WTC11 (cell line): ENCODE measurements at regions not wholly inside any gene's neighbourhood (a gene's known extent, or its start where the extent isn't known, plus 50 kb on each side); places are given as distances from the start of the nearest gene placed in this dataset.

Experiments
- ATAC-seq: fragments of 200-7000 bp; cut with Tn5 transposase; 2 replicates; pipeline ENCODE4 v1.10.0; 2021; ENCODE audit warnings: mild to moderate bottlenecking, moderate library complexity
- CTCF ChIA-PET: fragments of 300-600 bp; sonication (Branson Sonifier 250); formaldehyde crosslinking; loops from one replicate; lab custom pipeline; 2021; ENCODE audit warnings: antibody characterized with exemption; lab: Charles Lee
- POLR2A ChIA-PET: fragments of 350-600 bp; sonication (Branson Sonifier 250); formaldehyde crosslinking; loops from one replicate; lab custom pipeline; 2021; ENCODE audit warnings: antibody characterized with exemption; lab: Charles Lee
- DNase-seq: peaks from one replicate; pipeline ENCODE4 v3.0.0; 2021; ENCODE audit warnings: low spot score
- H3K27ac Mint-ChIP-seq: 2 replicates; pipeline ENCODE4 v1.8.0; 2021; ENCODE audit warnings: mixed read lengths
- H3K27me3 Mint-ChIP-seq: 2 replicates; pipeline ENCODE4 v1.8.0; 2021; ENCODE audit warnings: low read depth, mild to moderate bottlenecking, moderate library complexity, mixed read lengths
- H3K36me3 Mint-ChIP-seq: 2 replicates; pipeline ENCODE4 v1.8.0; 2021; ENCODE audit warnings: mixed read lengths
- H3K4me1 Mint-ChIP-seq: 2 replicates; pipeline ENCODE4 v1.8.0; 2022; ENCODE audit warnings: mixed read lengths
- H3K4me3 Mint-ChIP-seq: 2 replicates; pipeline ENCODE4 v1.8.0; 2021; ENCODE audit warnings: mild to moderate bottlenecking, moderate library complexity, mixed read lengths
- H3K9me3 Mint-ChIP-seq: 2 replicates; pipeline ENCODE4 v1.8.0; 2021; ENCODE audit warnings: mixed read lengths
- CBFB ChIP-seq: sonication (generic); formaldehyde crosslinking; IDR thresholded peaks from 2 replicates; pipeline ENCODE4 v1.8.1; 2022; ENCODE audit warnings: mild to moderate bottlenecking, low read depth, missing genetic modification reagents
- E2F5 ChIP-seq: sonication (generic); formaldehyde crosslinking; IDR thresholded peaks from 2 replicates; pipeline ENCODE4 v1.8.1; 2022; ENCODE audit warnings: mild to moderate bottlenecking, moderate library complexity, missing genetic modification reagents
- ELF4 ChIP-seq: sonication (generic); formaldehyde crosslinking; IDR thresholded peaks from 2 replicates; pipeline ENCODE4 v1.8.1; 2022; ENCODE audit warnings: low read depth, mild to moderate bottlenecking, moderate library complexity, missing genetic modification reagents
- FOXP1 ChIP-seq: sonication (generic); formaldehyde crosslinking; IDR thresholded peaks from 2 replicates; pipeline ENCODE4 v1.8.0; 2022; ENCODE audit warnings: missing genetic modification reagents, mild to moderate bottlenecking, moderate library complexity, borderline replicate concordance
- GABPB1 ChIP-seq: sonication (generic); formaldehyde crosslinking; IDR thresholded peaks from 2 replicates; pipeline ENCODE4 v1.8.1; 2023; ENCODE audit warnings: mild to moderate bottlenecking, missing genetic modification reagents
- GTF2I ChIP-seq: fragments of 250-450 bp; sonication (Bioruptor Pico); conservative IDR thresholded peaks from 2 replicates; pipeline ENCODE4 v1.4.0; 2021; ENCODE audit warnings: mild to moderate bottlenecking
- IRF1 ChIP-seq: sonication (generic); formaldehyde crosslinking; IDR thresholded peaks from 2 replicates; pipeline ENCODE4 v1.8.0; 2023; ENCODE audit warnings: missing genetic modification reagents
- IRF2 ChIP-seq: sonication (generic); formaldehyde crosslinking; IDR thresholded peaks from 2 replicates; pipeline ENCODE4 v1.8.0; 2022; ENCODE audit warnings: low read depth, missing genetic modification reagents, borderline replicate concordance
- MYBL2 ChIP-seq: sonication (generic); formaldehyde crosslinking; IDR thresholded peaks from 2 replicates; pipeline ENCODE4 v1.8.1; 2023; ENCODE audit warnings: mild to moderate bottlenecking, moderate library complexity, missing genetic modification reagents
- NR2C2 ChIP-seq: sonication (generic); formaldehyde crosslinking; IDR thresholded peaks from 2 replicates; pipeline ENCODE4 v1.8.0; 2022; ENCODE audit warnings: mild to moderate bottlenecking, missing genetic modification reagents
- PRRX2 ChIP-seq: fragments of 250-450 bp; sonication (Bioruptor Pico); IDR thresholded peaks from 2 replicates; pipeline ENCODE4 v1.8.0; 2021; ENCODE audit warnings: mild to moderate bottlenecking
- TCF7 ChIP-seq: sonication (generic); formaldehyde crosslinking; IDR thresholded peaks from 2 replicates; pipeline ENCODE4 v1.8.0; 2022; ENCODE audit warnings: mild to moderate bottlenecking, low read depth, missing genetic modification reagents, moderate library complexity
- ZNF232 ChIP-seq: sonication (generic); formaldehyde crosslinking; IDR thresholded peaks from 2 replicates; pipeline ENCODE4 v1.8.0; 2022; ENCODE audit warnings: mild to moderate bottlenecking, missing genetic modification reagents
- TF ChIP-seq, protein P1 (sequence below): sonication (generic); formaldehyde crosslinking; IDR thresholded peaks from 2 replicates; pipeline ENCODE4 v1.8.0; 2023; ENCODE audit warnings: mild to moderate bottlenecking, missing genetic modification reagents
- TF ChIP-seq, protein P2 (sequence below): sonication (generic); formaldehyde crosslinking; IDR thresholded peaks from 2 replicates; pipeline ENCODE4 v1.8.0; 2023; ENCODE audit warnings: missing genetic modification reagents, mild to moderate bottlenecking, borderline replicate concordance

DNA sequence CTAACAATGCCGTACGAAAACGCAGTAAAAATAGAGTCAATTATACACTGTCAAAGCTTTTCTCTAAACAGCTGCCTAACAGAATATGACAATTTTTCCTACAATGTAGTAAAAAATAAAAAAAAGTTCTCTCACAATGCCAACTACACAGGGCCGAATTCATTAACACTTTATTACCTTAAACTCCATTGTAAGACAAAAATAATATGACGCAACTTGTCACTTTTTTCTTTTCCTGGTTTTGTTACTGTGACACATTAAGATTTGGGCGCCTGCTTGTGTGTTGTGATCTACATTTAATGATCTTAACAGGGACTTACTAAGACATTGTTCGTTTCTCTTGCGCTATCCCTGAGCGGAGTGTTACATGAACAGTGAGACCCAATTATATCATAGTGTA lies 204.1 kb downstream of the INSC start:
- H3K27me3 Mint-ChIP-seq = no peaks in the 10 kb centered on the region
- no peak for ATAC-seq
- no peak overlapping the region for H3K27ac Mint-ChIP-seq
- no peak overlapping the region for H3K4me3 Mint-ChIP-seq
- CTCF ChIA-PET = no interaction called here
- no peaks in the 10 kb centered on the region for H3K36me3 Mint-ChIP-seq
- TF ChIP-seq E2F5 = no peak
- TF ChIP-seq GTF2I = no peak
- TF ChIP-seq, protein P1, sequence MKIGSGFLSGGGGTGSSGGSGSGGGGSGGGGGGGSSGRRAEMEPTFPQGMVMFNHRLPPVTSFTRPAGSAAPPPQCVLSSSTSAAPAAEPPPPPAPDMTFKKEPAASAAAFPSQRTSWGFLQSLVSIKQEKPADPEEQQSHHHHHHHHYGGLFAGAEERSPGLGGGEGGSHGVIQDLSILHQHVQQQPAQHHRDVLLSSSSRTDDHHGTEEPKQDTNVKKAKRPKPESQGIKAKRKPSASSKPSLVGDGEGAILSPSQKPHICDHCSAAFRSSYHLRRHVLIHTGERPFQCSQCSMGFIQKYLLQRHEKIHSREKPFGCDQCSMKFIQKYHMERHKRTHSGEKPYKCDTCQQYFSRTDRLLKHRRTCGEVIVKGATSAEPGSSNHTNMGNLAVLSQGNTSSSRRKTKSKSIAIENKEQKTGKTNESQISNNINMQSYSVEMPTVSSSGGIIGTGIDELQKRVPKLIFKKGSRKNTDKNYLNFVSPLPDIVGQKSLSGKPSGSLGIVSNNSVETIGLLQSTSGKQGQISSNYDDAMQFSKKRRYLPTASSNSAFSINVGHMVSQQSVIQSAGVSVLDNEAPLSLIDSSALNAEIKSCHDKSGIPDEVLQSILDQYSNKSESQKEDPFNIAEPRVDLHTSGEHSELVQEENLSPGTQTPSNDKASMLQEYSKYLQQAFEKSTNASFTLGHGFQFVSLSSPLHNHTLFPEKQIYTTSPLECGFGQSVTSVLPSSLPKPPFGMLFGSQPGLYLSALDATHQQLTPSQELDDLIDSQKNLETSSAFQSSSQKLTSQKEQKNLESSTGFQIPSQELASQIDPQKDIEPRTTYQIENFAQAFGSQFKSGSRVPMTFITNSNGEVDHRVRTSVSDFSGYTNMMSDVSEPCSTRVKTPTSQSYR (CRISPR knock-in tag) = no peak
- no peak for TF ChIP-seq NR2C2
- TF ChIP-seq GABPB1 (CRISPR knock-in tag) = no peak
- TF ChIP-seq, protein P2, sequence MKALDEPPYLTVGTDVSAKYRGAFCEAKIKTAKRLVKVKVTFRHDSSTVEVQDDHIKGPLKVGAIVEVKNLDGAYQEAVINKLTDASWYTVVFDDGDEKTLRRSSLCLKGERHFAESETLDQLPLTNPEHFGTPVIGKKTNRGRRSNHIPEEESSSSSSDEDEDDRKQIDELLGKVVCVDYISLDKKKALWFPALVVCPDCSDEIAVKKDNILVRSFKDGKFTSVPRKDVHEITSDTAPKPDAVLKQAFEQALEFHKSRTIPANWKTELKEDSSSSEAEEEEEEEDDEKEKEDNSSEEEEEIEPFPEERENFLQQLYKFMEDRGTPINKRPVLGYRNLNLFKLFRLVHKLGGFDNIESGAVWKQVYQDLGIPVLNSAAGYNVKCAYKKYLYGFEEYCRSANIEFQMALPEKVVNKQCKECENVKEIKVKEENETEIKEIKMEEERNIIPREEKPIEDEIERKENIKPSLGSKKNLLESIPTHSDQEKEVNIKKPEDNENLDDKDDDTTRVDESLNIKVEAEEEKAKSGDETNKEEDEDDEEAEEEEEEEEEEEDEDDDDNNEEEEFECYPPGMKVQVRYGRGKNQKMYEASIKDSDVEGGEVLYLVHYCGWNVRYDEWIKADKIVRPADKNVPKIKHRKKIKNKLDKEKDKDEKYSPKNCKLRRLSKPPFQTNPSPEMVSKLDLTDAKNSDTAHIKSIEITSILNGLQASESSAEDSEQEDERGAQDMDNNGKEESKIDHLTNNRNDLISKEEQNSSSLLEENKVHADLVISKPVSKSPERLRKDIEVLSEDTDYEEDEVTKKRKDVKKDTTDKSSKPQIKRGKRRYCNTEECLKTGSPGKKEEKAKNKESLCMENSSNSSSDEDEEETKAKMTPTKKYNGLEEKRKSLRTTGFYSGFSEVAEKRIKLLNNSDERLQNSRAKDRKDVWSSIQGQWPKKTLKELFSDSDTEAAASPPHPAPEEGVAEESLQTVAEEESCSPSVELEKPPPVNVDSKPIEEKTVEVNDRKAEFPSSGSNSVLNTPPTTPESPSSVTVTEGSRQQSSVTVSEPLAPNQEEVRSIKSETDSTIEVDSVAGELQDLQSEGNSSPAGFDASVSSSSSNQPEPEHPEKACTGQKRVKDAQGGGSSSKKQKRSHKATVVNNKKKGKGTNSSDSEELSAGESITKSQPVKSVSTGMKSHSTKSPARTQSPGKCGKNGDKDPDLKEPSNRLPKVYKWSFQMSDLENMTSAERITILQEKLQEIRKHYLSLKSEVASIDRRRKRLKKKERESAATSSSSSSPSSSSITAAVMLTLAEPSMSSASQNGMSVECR (CRISPR knock-in tag) = no peak
- TF ChIP-seq, all 79 proteins: peak for 0
- peaks cover 3% of the 10 kb centered on the region; the same call in 1 of the 2 replicates for H3K9me3 Mint-ChIP-seq
- POLR2A ChIA-PET = no interaction called here
- no peaks in the 10 kb centered on the region for H3K4me1 Mint-ChIP-seq
- no peak for DNase-seq

DNA sequence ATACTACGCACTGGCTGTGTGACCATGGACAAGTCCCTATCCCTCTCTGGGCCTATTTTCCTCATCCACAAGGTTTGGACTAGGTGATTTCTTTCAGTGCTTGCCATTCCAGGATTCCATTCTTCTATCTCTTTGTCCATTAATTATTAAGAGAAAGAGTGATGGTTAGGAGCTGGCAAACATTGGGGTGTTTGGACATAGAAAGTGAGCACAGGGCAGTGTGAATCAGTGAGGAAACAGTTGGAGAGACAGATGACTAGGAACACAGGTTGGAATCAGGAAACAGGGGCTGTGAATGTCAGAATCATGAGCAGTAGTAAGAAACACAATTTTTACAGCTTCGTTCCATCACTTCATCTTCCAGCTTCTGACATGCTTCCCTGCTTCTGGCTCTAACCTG lies 211.8 kb downstream of the INSC start:
- ATAC-seq (no peak), DNase-seq (no peak)
- peaks cover 5% of the 10 kb centered on the region for H3K4me1 Mint-ChIP-seq
- no peak overlapping the region for H3K4me3 Mint-ChIP-seq
- H3K36me3 Mint-ChIP-seq = no peaks in the 10 kb centered on the region
- no peak overlapping the region for H3K27ac Mint-ChIP-seq
- peaks cover 3% of the 10 kb centered on the region for H3K9me3 Mint-ChIP-seq
- no peaks in the 10 kb centered on the region; the same call in 1 of the 2 replicates for H3K27me3 Mint-ChIP-seq
- POLR2A ChIA-PET = no interaction called here
- CTCF ChIA-PET = interaction anchor here (0.9 kb wide), 1 partner anchor 1287 kb away, joined by 3 read pairs; no protein-coding TSS in a partner anchor
- TF ChIP-seq FOXP1 (CRISPR knock-in tag) (no peak), PRRX2 (CRISPR knock-in tag) (no peak), MYBL2 (CRISPR knock-in tag) (no peak), ZNF232 (CRISPR knock-in tag) (no peak), TCF7 (CRISPR knock-in tag) (no peak), IRF1 (CRISPR knock-in tag) (no peak), ELF4 (no peak), IRF2 (CRISPR knock-in tag) (no peak), CBFB (CRISPR knock-in tag) (no peak)
